GM12878 (cell line): ENCODE measurements at regions not wholly inside any gene's neighbourhood (a gene's known extent, or its start where the extent isn't known, plus 50 kb on each side); places are given as distances from the start of the nearest gene placed in this dataset.

Source experiments
- ATAC-seq: fragments of 200-7000 bp; cut with Tn5 transposase; 3 replicates; pipeline ENCODE4 v1.9.1; 2020; ENCODE audit warnings: mild to moderate bottlenecking, moderate library complexity
- BruUV-seq: library from RNA; stranded (reverse); fragments of 400-500 nt; replicated peaks from 2 replicates; lab custom pipeline; 2021; lab: Mats Ljungman, UMichigan
- CTCF ChIA-PET: fragments of 300-600 bp; sonication (Branson Sonifier 250); formaldehyde crosslinking; extraction: SDS; loops from one replicate; lab custom pipeline; 2021; ENCODE audit warnings: inconsistent platforms; lab: Yijun Ruan, JAX
- POLR2A ChIA-PET: fragments of 350-600 bp; formaldehyde crosslinking; extraction: SDS; loops from one replicate; lab custom pipeline; 2021; ENCODE audit warnings: inconsistent platforms; lab: Charles Lee
- RAD21 ChIA-PET: fragments of 300-600 bp; sonication (Branson Sonifier 250); formaldehyde crosslinking; loops from one replicate; lab custom pipeline; 2023; ENCODE audit warnings: antibody characterized with exemption; ENCODE audit not compliant: unreplicated experiment; lab: Charles Lee
- SMC1A ChIA-PET: fragments of 300-600 bp; sonication (Branson Sonifier 250); formaldehyde crosslinking; loops from one replicate; lab custom pipeline; 2023; ENCODE audit not compliant: unreplicated experiment, uncharacterized antibody; lab: Charles Lee
- DNase-seq: peaks from one replicate; pipeline ENCODE4 v3.0.0-alpha.2; 2011; ENCODE audit warnings: low read depth, low spot score
- FAIRE-seq: peaks from 3 replicates; lab custom pipeline; 2011; peaks lifted over from hg19 to GRCh38; lab: Jason Lieb, UNC
- H2AFZ ChIP-seq: 2 replicates; pipeline ENCODE4 v1.6.0; 2011; ENCODE audit warnings: low read depth, low read length, control low read depth; ENCODE audit not compliant: control insufficient read depth
- H3K27ac ChIP-seq: 2 replicates; pipeline ENCODE4 v1.5.1; 2011; ENCODE audit warnings: control low read depth; ENCODE audit not compliant: control insufficient read depth, insufficient read depth
- H3K27me3 ChIP-seq, 2 experiments: replicated peaks in 1 of 2; 2 replicates each; pipeline versions ENCODE4 v1.6.0 to v1.6.1; 2011; ENCODE audit warnings: low read length in 1 of 2; ENCODE audit not compliant: control insufficient read depth in 2 of 2, insufficient read depth in 2 of 2
- H3K36me3 ChIP-seq, 2 experiments: 2 replicates each; pipeline ENCODE4 v1.5.1; 2011; ENCODE audit warnings: low read length in 1 of 2; ENCODE audit not compliant: control insufficient read depth in 2 of 2, insufficient read depth in 2 of 2
- H3K4me1 ChIP-seq: 2 replicates; pipeline ENCODE4 v1.6.1; 2011; ENCODE audit warnings: mild to moderate bottlenecking, low read length, moderate library complexity, mixed read lengths; ENCODE audit not compliant: control insufficient read depth, insufficient read depth
- H3K4me2 ChIP-seq: 2 replicates; pipeline ENCODE4 v1.6.0; 2011; ENCODE audit warnings: control low read depth; ENCODE audit not compliant: control insufficient read depth, insufficient read depth
- H3K4me3 ChIP-seq: fragments of 200-600 bp; sonication (generic); 2 replicates; pipeline ENCODE4 v1.5.1; 2016
- H3K79me2 ChIP-seq: 2 replicates; pipeline ENCODE4 v1.6.0; 2011; ENCODE audit warnings: low read length; ENCODE audit not compliant: control insufficient read depth, insufficient read depth
- H3K9ac ChIP-seq: 2 replicates; pipeline ENCODE4 v1.8.0; 2011; ENCODE audit warnings: low read length, control low read depth, mixed read lengths; ENCODE audit not compliant: control insufficient read depth, insufficient read depth
- H3K9me3 ChIP-seq: replicated peaks from 3 replicates; pipeline ENCODE4 v1.5.1; 2011; ENCODE audit warnings: mild to moderate bottlenecking, low read length; ENCODE audit not compliant: control insufficient read depth, insufficient read depth
- H4K20me1 ChIP-seq: 2 replicates; pipeline ENCODE4 v1.6.0; 2011; ENCODE audit not compliant: control insufficient read depth, insufficient read depth
- ASH2L ChIP-seq: fragments of 300-600, 200-600 bp; sonication (generic); IDR thresholded peaks from 2 replicates; pipeline ENCODE4 v1.6.1; 2017; ENCODE audit warnings: low read depth, mild to moderate bottlenecking, borderline replicate concordance
- GABPA ChIP-seq: IDR thresholded peaks from 2 replicates; pipeline ENCODE4 v1.6.1; 2014; ENCODE audit warnings: antibody characterized with exemption, low read depth, mild to moderate bottlenecking, inconsistent platforms
- NFYB ChIP-seq: IDR thresholded peaks from 2 replicates; pipeline ENCODE4 v1.6.1; 2011; ENCODE audit warnings: low read depth, mild to moderate bottlenecking, low read length, improper control_type of control experiment, moderate library complexity; ENCODE audit not compliant: insufficient read depth
- SRF ChIP-seq, 2 experiments: IDR thresholded peaks; 2 replicates each; pipeline ENCODE4 v1.6.1; 2011; ENCODE audit warnings: low read depth in 2 of 2, low read length in 2 of 2, mild to moderate bottlenecking in 1 of 2, moderate library complexity in 1 of 2
- WGBS: methylation state at CpG from one replicate; pipeline ENCODE4 v1.1.6; 2016; ENCODE audit warnings: low lambda C conversion rate; ENCODE audit not compliant: insufficient replicate concordance, insufficient coverage; ENCODE audit errors: missing lambda C conversion rate; 5-methylcytosine and 5-hydroxymethylcytosine counted together
- in situ Hi-C: fragments of 300-500 bp; cut with MboI; formaldehyde crosslinking; loops from 9 replicates; pipeline ENCODE4 v1.14.3; 2018; ENCODE audit warnings: mixed read lengths
- intact Hi-C: fragments of 100-400 bp; cut with micrococcal nuclease; formaldehyde crosslinking; loops from one replicate; pipeline ENCODE4 v1.14.2; 2022; ENCODE audit not compliant: unreplicated experiment
- TF ChIP-seq, protein P1 (sequence below): IDR thresholded peaks from 2 replicates; pipeline ENCODE4 v1.6.1; 2011; ENCODE audit warnings: borderline replicate concordance, low read depth, mild to moderate bottlenecking, moderate library complexity, low read length; ENCODE audit not compliant: insufficient read depth, poor library complexity, severe bottlenecking
- TF ChIP-seq, protein P2 (sequence below): IDR thresholded peaks from 2 replicates; pipeline ENCODE4 v1.6.1; 2011; ENCODE audit warnings: mild to moderate bottlenecking, low read depth, low read length, moderate library complexity; ENCODE audit not compliant: insufficient replicate concordance
- TF ChIP-seq, protein P3 (sequence below): fragments of 450-650 bp; IDR thresholded peaks from 2 replicates; pipeline ENCODE4 v1.6.1; 2016; ENCODE audit warnings: mild to moderate bottlenecking, moderate library complexity, borderline replicate concordance

DNA sequence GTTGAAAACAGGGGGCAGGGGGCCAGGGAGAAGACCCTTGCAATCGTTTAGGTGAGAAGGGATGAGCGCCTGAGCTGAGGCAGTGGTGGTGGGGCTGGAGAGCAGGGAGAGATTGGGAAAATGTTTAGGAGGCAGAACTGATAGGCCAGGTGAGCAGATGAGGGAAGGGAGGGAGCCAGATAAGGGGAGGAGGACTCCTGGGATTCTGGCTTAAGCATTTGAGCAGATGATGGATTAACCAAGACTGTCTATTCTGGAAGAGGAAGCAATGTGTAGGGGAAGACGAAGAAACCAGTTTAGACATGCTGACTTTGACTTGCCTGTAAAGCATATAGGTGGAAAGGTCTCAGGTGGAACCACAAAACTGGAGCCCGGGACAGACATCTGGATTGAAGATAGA lies 49.9 kb upstream of the ASPRV1 start:
- POLR2A ChIA-PET, result no interaction called here
- ATAC-seq (no peak), DNase-seq (no peak), FAIRE-seq (no peak)
- TF ChIP-seq, protein P1, sequence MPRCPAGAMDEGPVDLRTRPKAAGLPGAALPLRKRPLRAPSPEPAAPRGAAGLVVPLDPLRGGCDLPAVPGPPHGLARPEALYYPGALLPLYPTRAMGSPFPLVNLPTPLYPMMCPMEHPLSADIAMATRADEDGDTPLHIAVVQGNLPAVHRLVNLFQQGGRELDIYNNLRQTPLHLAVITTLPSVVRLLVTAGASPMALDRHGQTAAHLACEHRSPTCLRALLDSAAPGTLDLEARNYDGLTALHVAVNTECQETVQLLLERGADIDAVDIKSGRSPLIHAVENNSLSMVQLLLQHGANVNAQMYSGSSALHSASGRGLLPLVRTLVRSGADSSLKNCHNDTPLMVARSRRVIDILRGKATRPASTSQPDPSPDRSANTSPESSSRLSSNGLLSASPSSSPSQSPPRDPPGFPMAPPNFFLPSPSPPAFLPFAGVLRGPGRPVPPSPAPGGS, result no peak
- TF ChIP-seq SRF (IDR thresholded peaks at IDR 0.05; ENCODE audit: low read depth in 2 of 2, low read length in 2 of 2) (no peak), ASH2L (no peak), NFYB (no peak), GABPA (no peak)
- TF ChIP-seq, protein P2, sequence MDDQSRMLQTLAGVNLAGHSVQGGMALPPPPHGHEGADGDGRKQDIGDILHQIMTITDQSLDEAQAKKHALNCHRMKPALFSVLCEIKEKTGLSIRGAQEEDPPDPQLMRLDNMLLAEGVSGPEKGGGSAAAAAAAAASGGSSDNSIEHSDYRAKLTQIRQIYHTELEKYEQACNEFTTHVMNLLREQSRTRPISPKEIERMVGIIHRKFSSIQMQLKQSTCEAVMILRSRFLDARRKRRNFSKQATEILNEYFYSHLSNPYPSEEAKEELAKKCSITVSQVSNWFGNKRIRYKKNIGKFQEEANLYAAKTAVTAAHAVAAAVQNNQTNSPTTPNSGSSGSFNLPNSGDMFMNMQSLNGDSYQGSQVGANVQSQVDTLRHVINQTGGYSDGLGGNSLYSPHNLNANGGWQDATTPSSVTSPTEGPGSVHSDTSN, result no peak
- TF ChIP-seq, protein P3, sequence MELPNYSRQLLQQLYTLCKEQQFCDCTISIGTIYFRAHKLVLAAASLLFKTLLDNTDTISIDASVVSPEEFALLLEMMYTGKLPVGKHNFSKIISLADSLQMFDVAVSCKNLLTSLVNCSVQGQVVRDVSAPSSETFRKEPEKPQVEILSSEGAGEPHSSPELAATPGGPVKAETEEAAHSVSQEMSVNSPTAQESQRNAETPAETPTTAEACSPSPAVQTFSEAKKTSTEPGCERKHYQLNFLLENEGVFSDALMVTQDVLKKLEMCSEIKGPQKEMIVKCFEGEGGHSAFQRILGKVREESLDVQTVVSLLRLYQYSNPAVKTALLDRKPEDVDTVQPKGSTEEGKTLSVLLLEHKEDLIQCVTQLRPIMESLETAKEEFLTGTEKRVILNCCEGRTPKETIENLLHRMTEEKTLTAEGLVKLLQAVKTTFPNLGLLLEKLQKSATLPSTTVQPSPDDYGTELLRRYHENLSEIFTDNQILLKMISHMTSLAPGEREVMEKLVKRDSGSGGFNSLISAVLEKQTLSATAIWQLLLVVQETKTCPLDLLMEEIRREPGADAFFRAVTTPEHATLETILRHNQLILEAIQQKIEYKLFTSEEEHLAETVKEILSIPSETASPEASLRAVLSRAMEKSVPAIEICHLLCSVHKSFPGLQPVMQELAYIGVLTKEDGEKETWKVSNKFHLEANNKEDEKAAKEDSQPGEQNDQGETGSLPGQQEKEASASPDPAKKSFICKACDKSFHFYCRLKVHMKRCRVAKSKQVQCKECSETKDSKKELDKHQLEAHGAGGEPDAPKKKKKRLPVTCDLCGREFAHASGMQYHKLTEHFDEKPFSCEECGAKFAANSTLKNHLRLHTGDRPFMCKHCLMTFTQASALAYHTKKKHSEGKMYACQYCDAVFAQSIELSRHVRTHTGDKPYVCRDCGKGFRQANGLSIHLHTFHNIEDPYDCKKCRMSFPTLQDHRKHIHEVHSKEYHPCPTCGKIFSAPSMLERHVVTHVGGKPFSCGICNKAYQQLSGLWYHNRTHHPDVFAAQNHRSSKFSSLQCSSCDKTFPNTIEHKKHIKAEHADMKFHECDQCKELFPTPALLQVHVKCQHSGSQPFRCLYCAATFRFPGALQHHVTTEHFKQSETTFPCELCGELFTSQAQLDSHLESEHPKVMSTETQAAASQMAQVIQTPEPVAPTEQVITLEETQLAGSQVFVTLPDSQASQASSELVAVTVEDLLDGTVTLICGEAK, result no peak
- Histone ChIP-seq H3K4me1 (peaks cover 15% of the 10 kb centered on the region), H3K9ac (no peak overlapping the region), H3K27ac (no peak overlapping the region), H3K36me3 (no peaks in the 10 kb centered on the region), H3K79me2 (no peaks in the 10 kb centered on the region), H3K9me3 (no peaks in the 10 kb centered on the region; the same call in 1 of the 3 replicates), H3K27me3 (no peaks in the 10 kb centered on the region), H3K4me2 (no peak overlapping the region), H3K4me3 (no peak overlapping the region), H4K20me1 (no peaks in the 10 kb centered on the region), H2AFZ (no peak overlapping the region)
- BruUV-seq, result no TSS peak
- SMC1A ChIA-PET, result no interaction called here
- CTCF ChIA-PET, result interaction anchor here (1.0 to 1.4 kb wide), 2 partner anchors 97 to 287 kb away, joined by 3 to 4 read pairs; partner anchors contain the start of gene MXD1
- RAD21 ChIA-PET, result interaction anchor here (1.2 kb wide), 1 partner anchor 51 kb away, joined by 3 read pairs; no protein-coding TSS in a partner anchor
- WGBS, result 82% methylated on average over 4 of the region's 4 CpGs
- intact Hi-C loops (no loop called here), in situ Hi-C loops (no loop called here)
